GM13977 (cell line): ENCODE measurements at regions not wholly inside any gene's neighbourhood (a gene's known extent, or its start where the extent isn't known, plus 50 kb on each side); places are given as distances from the start of the nearest gene placed in this dataset.

ENCODE experiments used
- DNase-seq: peaks from one replicate; pipeline ENCODE4 v3.0.0; 2012; ENCODE audit warnings: low spot score
- CTCF ChIP-seq: IDR thresholded peaks from 2 replicates; pipeline ENCODE4 v1.5.1; 2012; ENCODE audit warnings: mild to moderate bottlenecking, control low read depth; ENCODE audit not compliant: insufficient read depth; ENCODE audit errors: extremely low read depth, missing control alignments
- in situ Hi-C: fragments of 300-500 bp; cut with MboI; formaldehyde crosslinking; loops from one replicate; pipeline ENCODE4 v1.12.0; 2022; ENCODE audit warnings: low sequenced_read_pairs, low pct_unique_long_range_greater_than_20kb, mixed read lengths, inconsistent platforms; ENCODE audit not compliant: unreplicated experiment

- no peak for DNase-seq
- in situ Hi-C loops: no loop called here
- no peak for TF ChIP-seq CTCF
Measured at GRCh38 chr4:8938137-8938536, 66.5 kb upstream of the HMX1 start.

GRCh38 chr4:8932884-8933283 is 61.2 kb upstream of the HMX1 start:
- no peak for TF ChIP-seq CTCF
- DNase-seq: no peak
- in situ Hi-C loops: no loop called here

GRCh38 chr4:8928074-8928473 is 56.4 kb upstream of the HMX1 start:
- in situ Hi-C loops: no loop called here
- TF ChIP-seq CTCF: no peak
- DNase-seq: no peak

GRCh38 chr4:8922481-8922880 is 50.8 kb upstream of the HMX1 start:
- no peak for TF ChIP-seq CTCF
- in situ Hi-C loops: no loop called here
- no peak for DNase-seq

GRCh38 chr4:8921465-8921864 is 49.8 kb upstream of the HMX1 start:
- TF ChIP-seq CTCF: no peak
- no peak for DNase-seq
- in situ Hi-C loops: no loop called here
